MM.1S (cell line): ENCODE measurements at regions not wholly inside any gene's neighbourhood (a gene's known extent, or its start where the extent isn't known, plus 50 kb on each side); places are given as distances from the start of the nearest gene placed in this dataset.

Experiments
- EZH2 ChIP-seq: fragments of 300-600 bp; sonication (generic); optimal IDR thresholded peaks from 2 replicates; pipeline ENCODE3; 2017; ENCODE audit warnings: low read depth, mild to moderate bottlenecking, antibody characterized with exemption, low read length, mixed read lengths
- EZH2phosphoT487 ChIP-seq: fragments of 300-600 bp; sonication (generic); IDR thresholded peaks from 2 replicates; pipeline ENCODE4 v1.6.1; 2018; ENCODE audit warnings: antibody characterized with exemption, low read length
- TF ChIP-seq, protein P1 (sequence below): fragments of 300-600 bp; sonication (generic); IDR thresholded peaks from 2 replicates; pipeline ENCODE4 v1.5.1; 2016; ENCODE audit warnings: antibody characterized with exemption, low read length, mixed read lengths

DNA sequence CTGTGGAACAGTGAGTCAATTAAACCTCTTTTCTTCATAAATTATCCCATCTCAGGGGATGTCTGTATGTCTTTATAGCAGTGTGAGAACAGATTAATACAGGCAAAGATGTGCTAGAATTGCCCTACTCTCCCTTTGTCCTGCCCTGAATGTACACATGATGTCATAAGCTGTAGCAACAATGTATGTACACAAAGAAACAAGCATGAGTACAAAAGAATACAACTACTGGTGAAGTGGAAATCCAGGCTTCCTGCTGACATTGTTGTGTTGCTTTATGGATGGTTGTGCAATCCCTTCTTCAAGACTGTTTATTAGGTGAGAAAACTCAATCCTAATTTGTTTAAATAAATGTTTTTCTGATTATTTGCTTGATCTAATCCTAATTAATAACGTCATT is 446.6 kb downstream of the DSC3 start:
- TF ChIP-seq, protein P1, sequence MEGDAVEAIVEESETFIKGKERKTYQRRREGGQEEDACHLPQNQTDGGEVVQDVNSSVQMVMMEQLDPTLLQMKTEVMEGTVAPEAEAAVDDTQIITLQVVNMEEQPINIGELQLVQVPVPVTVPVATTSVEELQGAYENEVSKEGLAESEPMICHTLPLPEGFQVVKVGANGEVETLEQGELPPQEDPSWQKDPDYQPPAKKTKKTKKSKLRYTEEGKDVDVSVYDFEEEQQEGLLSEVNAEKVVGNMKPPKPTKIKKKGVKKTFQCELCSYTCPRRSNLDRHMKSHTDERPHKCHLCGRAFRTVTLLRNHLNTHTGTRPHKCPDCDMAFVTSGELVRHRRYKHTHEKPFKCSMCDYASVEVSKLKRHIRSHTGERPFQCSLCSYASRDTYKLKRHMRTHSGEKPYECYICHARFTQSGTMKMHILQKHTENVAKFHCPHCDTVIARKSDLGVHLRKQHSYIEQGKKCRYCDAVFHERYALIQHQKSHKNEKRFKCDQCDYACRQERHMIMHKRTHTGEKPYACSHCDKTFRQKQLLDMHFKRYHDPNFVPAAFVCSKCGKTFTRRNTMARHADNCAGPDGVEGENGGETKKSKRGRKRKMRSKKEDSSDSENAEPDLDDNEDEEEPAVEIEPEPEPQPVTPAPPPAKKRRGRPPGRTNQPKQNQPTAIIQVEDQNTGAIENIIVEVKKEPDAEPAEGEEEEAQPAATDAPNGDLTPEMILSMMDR: no peak
- no peak for TF ChIP-seq EZH2
- no peak for TF ChIP-seq EZH2phosphoT487
